Fibroblast of skin of abdomen (primary cell): ENCODE measurements at regions not wholly inside any gene's neighbourhood (a gene's known extent, or its start where the extent isn't known, plus 50 kb on each side); places are given as distances from the start of the nearest gene placed in this dataset.

Experiments used
- DNase-seq: peaks from one replicate; pipeline ENCODE4 v3.0.0-alpha.2; 2013

GRCh38 chr6:2502096-2502997 lies 248.4 kb downstream of the MYLK4 start:
- no peak for DNase-seq

- no peak for DNase-seq
These were observed 252.6 kb downstream of the MYLK4 start for GRCh38 chr6:2497922-2498623.

- DNase-seq = no peak
These were observed 250.9 kb upstream of the GMDS start for GRCh38 chr6:2496291-2496690.

- no peak for DNase-seq
These were observed 247.5 kb upstream of the GMDS start for GRCh38 chr6:2492686-2493523.

GRCh38 chr6:2491137-2491536 lies 245.7 kb upstream of the GMDS start:
- DNase-seq = no peak

GRCh38 chr6:2488578-2488977 lies 243.2 kb upstream of the GMDS start:
- DNase-seq = no peak

- DNase-seq = no peak
These were observed 239.7 kb upstream of the GMDS start for GRCh38 chr6:2485116-2485515.

- DNase-seq = no peak
These were observed 237.4 kb upstream of the GMDS start for GRCh38 chr6:2482773-2483172.

GRCh38 chr6:2481307-2481706 lies 235.9 kb upstream of the GMDS start:
- DNase-seq = no peak

GRCh38 chr6:2480267-2480966 lies 235.0 kb upstream of the GMDS start:
- no peak for DNase-seq

GRCh38 chr6:2478200-2478599 lies 232.8 kb upstream of the GMDS start:
- DNase-seq = peak; percentile 74

- peak; percentile 77 for DNase-seq
These were observed 232.3 kb upstream of the GMDS start for GRCh38 chr6:2477666-2478065.

GRCh38 chr6:2477250-2477649 lies 231.8 kb upstream of the GMDS start:
- DNase-seq = peak; percentile 58

- DNase-seq = no peak
These were observed 231.0 kb upstream of the GMDS start for GRCh38 chr6:2476376-2476775.

GRCh38 chr6:2471472-2471871 lies 226.1 kb upstream of the GMDS start:
- DNase-seq = no peak

GRCh38 chr6:2469428-2469827 lies 224.0 kb upstream of the GMDS start:
- DNase-seq = no peak

GRCh38 chr6:2468601-2468955 lies 223.2 kb upstream of the GMDS start:
- DNase-seq = peak; percentile 20

GRCh38 chr6:2467929-2468600 lies 222.7 kb upstream of the GMDS start:
- DNase-seq = no peak

- DNase-seq = no peak
These were observed 219.9 kb upstream of the GMDS start for GRCh38 chr6:2465336-2465735.

- no peak for DNase-seq
These were observed 219.2 kb upstream of the GMDS start for GRCh38 chr6:2464641-2465040.

- no peak for DNase-seq
These were observed 217.4 kb upstream of the GMDS start for GRCh38 chr6:2462831-2463230.

- DNase-seq = no peak
These were observed 214.9 kb upstream of the GMDS start for GRCh38 chr6:2460216-2460745.
